Activated T-cell treated with anti-CD3 and anti-CD28 coated beads, Interleukin-2, amount 50 U/mL, for 24 hours (primary cell): ENCODE measurements at regions not wholly inside any gene's neighbourhood (a gene's known extent, or its start where the extent isn't known, plus 50 kb on each side); places are given as distances from the start of the nearest gene placed in this dataset.

Experiments used
- DNase-seq: peaks from one replicate; pipeline ENCODE4 v3.0.0-alpha.2; 2020
- H3K27ac Mint-ChIP-seq: 2 replicates; pipeline ENCODE4 v1.8.0; 2020; ENCODE audit warnings: mild to moderate bottlenecking, mixed read lengths
- H3K27me3 Mint-ChIP-seq: 2 replicates; pipeline ENCODE4 v1.8.0; 2020; ENCODE audit warnings: mixed read lengths
- H3K36me3 Mint-ChIP-seq: 2 replicates; pipeline ENCODE4 v1.8.0; 2020; ENCODE audit warnings: low read depth, mixed read lengths
- H3K4me1 Mint-ChIP-seq: 2 replicates; pipeline ENCODE4 v1.8.0; 2020; ENCODE audit warnings: low read depth, mixed read lengths
- H3K4me3 Mint-ChIP-seq: 2 replicates; pipeline ENCODE4 v1.8.0; 2020; ENCODE audit warnings: mild to moderate bottlenecking, moderate library complexity, mixed read lengths
- H3K9me3 Mint-ChIP-seq: 2 replicates; pipeline ENCODE4 v1.8.0; 2020; ENCODE audit warnings: mixed read lengths

DNA sequence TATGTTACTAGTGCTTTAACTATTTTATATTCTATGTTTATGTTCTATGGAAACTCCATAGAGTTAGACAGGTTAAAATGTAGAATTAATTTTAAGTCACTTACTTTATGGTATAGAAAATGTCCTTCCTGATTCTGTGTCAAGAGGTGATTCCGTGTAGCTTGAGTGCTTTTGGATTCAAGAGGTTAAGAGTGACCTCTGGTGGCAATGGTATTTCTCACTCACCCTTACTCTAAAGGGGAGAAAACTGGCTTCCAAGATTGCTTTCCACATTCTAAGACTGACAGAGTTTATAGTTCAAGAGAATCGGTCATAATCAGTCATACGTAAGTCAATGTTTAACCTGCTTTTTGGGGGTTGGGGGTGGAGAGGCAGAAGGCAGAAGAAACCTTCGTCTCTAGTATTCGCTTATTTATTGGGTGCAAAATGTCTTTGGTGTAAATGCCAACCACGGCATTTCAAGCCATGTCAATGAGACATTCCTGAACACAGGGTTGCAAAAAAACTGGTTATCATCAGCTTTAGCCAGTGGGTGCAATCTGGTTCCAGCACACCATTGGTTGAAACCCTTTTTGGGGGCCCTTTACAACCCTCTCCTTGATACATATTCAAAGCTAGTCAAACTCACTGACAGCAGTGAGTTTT is 92.0 kb upstream of the VGLL3 start:
- no peak overlapping the region for H3K27ac Mint-ChIP-seq
- peaks cover 2% of the 10 kb centered on the region for H3K4me1 Mint-ChIP-seq
- H3K4me3 Mint-ChIP-seq, result no peak overlapping the region
- no peaks in the 10 kb centered on the region for H3K27me3 Mint-ChIP-seq
- no peaks in the 10 kb centered on the region for H3K36me3 Mint-ChIP-seq
- no peak for DNase-seq
- H3K9me3 Mint-ChIP-seq, result no peaks in the 10 kb centered on the region

DNA sequence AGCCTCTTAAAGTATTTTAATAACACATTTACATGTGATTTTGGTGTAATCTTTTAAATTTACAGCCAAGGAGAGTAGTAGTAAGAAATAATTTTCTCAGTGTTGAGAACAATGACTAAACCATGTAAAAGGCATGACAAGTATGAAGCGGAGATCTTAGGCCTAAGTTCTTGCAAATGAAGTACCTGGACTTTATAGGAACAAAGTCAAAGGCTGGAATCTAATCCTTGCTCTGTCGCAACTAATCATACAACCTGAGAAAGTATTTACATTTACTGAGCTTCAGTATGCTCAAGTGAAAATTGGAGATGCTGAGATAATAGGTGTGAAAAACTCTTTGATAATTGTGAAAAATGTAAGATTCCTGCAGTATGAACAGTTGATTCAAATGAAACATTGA is 86.4 kb upstream of the VGLL3 start:
- no peak overlapping the region for H3K27ac Mint-ChIP-seq

DNA sequence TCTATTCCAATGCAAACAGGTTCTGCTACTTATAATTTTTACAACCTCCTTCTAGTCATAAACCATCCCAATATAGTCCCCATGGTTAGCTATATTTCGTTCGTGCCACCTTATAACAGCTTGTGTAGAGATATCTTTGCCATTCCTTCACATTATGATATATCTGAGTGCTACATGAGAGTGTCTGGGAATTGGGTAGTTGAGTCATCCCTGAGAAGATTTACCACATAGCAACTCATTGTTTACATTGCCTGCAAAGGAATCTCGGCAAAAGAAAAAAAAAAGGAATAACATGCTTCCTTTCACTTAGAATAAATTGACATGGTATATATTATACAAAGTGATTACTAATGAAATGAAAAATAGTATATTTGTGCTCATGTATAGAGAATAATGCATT is 86.0 kb upstream of the VGLL3 start:
- DNase-seq, result no peak
- no peak overlapping the region for H3K27ac Mint-ChIP-seq

More for the DNA sequence above, 86.4 kb upstream of the VGLL3 start:
- H3K27me3 Mint-ChIP-seq, result peaks cover 3% of the 10 kb centered on the region
- no peak for DNase-seq
- no peaks in the 10 kb centered on the region for H3K9me3 Mint-ChIP-seq
- H3K4me1 Mint-ChIP-seq, result no peaks in the 10 kb centered on the region
- no peaks in the 10 kb centered on the region for H3K36me3 Mint-ChIP-seq
- no peak overlapping the region for H3K4me3 Mint-ChIP-seq

DNA sequence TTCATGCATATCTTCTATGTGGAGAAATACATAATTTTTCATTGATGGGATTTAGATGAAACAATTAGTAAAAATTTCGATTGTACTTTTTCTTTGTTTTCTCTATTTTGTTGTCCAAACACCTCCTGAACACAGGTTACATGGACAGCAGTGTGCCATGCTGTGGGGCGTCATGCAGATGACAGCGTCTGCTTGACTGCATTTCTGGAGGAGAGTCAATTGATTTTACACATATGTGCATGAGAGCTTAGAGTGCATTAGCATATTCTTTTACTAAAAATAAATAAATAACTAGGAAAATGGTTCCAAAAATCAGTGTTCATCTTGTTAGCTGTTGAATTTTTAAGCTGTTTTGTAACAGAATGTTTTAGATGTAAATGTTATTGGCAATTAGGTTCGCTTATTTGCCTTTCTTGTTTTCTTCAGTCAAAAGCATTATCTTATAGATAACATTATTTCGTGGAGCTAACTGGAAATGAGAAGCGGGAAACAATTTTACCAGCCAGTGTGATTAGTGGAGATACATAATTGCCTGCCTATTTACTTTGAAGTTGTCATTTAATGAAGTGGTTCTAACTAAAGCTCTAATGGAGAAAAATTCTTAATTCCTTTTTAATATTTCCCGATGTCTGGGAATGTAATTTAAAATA is 82.7 kb upstream of the VGLL3 start:
- Mint-ChIP-seq H3K27me3 (peaks cover 3% of the 10 kb centered on the region), H3K4me1 (no peaks in the 10 kb centered on the region), H3K36me3 (no peaks in the 10 kb centered on the region), H3K4me3 (no peak overlapping the region), H3K9me3 (no peaks in the 10 kb centered on the region), H3K27ac (no peak overlapping the region)
- no peak for DNase-seq

More for the DNA sequence above, 86.0 kb upstream of the VGLL3 start:
- Mint-ChIP-seq H3K36me3 (no peaks in the 10 kb centered on the region), H3K27me3 (peaks cover 3% of the 10 kb centered on the region), H3K4me3 (no peak overlapping the region), H3K4me1 (no peaks in the 10 kb centered on the region), H3K9me3 (no peaks in the 10 kb centered on the region)

DNA sequence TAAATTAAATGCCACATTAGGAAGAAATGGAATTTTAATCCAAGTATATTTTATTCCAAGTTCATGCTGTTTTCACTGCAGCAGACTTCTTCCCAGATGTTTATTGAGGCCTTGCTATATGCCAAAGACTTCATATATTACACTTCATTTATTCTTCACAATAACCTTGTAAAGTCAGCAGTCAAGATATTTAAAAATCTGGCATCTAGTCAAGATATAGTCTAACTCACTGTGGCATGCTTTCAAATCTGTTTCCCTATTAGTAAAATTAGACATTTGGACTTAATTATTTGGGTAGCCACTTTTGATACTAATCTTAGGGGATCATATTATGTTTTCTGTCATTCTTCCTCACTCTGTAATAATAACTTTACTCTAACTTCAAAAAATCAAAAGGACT is 81.5 kb upstream of the VGLL3 start:
- H3K9me3 Mint-ChIP-seq, result no peaks in the 10 kb centered on the region
- no peaks in the 10 kb centered on the region for H3K36me3 Mint-ChIP-seq
- peaks cover 3% of the 10 kb centered on the region for H3K27me3 Mint-ChIP-seq
- no peak overlapping the region for H3K4me3 Mint-ChIP-seq
- H3K27ac Mint-ChIP-seq, result no peak overlapping the region
- H3K4me1 Mint-ChIP-seq, result no peaks in the 10 kb centered on the region
- DNase-seq, result no peak

DNA sequence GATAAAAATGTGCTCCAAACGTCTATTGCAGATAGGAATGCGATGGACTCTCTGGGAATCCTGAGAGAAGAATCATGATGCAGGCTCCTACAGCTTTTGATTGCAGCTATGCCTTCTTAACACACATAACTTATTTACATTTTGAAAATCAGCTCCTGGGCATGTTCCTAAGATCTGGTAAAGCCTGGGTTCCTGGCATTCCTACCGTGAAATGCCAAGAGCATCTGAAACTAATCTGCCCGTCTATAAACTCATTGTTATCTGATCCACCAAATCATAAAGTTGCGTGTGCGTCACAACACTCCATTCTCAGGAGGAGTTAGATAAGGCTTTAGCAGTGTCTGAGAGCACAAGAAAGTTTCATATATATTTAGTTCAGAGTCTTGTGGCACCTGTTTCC is 79.0 kb upstream of the VGLL3 start:
- H3K4me3 Mint-ChIP-seq, result no peak overlapping the region
- no peaks in the 10 kb centered on the region for H3K9me3 Mint-ChIP-seq
- no peaks in the 10 kb centered on the region for H3K36me3 Mint-ChIP-seq
- DNase-seq, result no peak
- H3K27me3 Mint-ChIP-seq, result peaks cover 3% of the 10 kb centered on the region
- no peaks in the 10 kb centered on the region for H3K4me1 Mint-ChIP-seq
- H3K27ac Mint-ChIP-seq, result no peak overlapping the region

DNA sequence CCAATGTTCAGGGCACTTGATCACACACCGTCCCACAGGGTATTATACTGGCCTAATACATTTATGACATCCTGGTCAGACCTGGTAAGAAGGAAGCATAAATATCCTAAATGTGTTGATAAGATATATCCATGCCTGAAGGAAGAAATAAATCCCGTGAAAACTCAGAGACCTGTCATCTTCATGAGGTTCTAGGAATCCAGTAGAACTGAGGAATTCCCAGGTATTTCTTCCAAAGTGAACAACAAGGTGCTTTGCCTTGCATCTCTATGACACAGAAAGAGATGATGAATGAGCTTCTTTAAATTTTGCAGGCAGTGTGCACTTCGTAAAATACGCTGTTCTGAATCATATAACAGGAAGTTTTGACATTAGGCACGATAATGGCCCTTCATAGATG is 78.1 kb upstream of the VGLL3 start:
- DNase-seq, result no peak
- H3K27ac Mint-ChIP-seq, result no peak overlapping the region
- no peaks in the 10 kb centered on the region for H3K9me3 Mint-ChIP-seq
- no peak overlapping the region for H3K4me3 Mint-ChIP-seq
- no peaks in the 10 kb centered on the region for H3K36me3 Mint-ChIP-seq
- no peaks in the 10 kb centered on the region for H3K4me1 Mint-ChIP-seq
- no peaks in the 10 kb centered on the region for H3K27me3 Mint-ChIP-seq

DNA sequence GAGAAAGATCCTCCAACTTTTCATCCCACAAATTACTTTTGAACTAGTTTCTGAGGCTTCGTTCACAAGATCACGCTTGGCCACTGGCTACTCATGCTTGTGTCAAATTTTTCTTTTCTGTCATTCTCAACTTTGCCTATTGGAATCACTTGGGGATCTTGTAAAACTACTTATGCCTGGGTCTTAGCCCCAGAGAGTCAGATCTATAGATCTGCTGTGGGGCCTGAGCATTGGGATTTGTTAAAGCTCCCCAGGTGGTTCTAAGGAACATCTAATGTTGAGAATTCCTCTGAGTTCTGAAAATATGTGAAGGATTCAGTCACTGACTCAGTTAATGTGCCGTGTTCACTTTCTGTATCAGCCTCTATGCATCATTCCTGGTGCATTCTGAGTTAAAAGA is 71.7 kb upstream of the VGLL3 start:
- H3K27ac Mint-ChIP-seq, result no peak overlapping the region
- H3K36me3 Mint-ChIP-seq, result no peaks in the 10 kb centered on the region
- H3K9me3 Mint-ChIP-seq, result no peaks in the 10 kb centered on the region
- H3K4me1 Mint-ChIP-seq, result no peaks in the 10 kb centered on the region
- no peak overlapping the region for H3K4me3 Mint-ChIP-seq
- no peak for DNase-seq
- peaks cover 2% of the 10 kb centered on the region for H3K27me3 Mint-ChIP-seq

DNA sequence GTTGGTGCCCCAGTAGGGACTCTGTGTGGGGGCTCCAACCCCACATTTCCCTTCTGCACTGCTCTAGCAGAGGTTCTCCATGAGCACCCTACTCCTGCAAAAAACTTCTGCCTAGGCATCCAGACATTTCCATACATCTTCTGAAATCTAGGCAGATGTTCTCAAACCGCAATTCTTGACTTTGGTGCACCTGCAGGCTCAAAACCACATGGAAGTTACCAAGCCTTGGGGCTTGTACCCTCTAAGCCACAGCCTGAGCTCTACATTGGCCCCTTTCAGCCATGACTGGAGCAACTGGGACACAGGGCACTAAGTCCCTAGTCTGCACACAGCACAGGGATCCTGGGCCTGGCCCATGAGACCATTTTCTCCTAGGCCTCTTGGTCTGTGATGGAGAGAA is 66.5 kb upstream of the VGLL3 start:
- H3K4me1 Mint-ChIP-seq, result no peaks in the 10 kb centered on the region
- H3K27me3 Mint-ChIP-seq, result no peaks in the 10 kb centered on the region
- no peak overlapping the region for H3K27ac Mint-ChIP-seq
- H3K4me3 Mint-ChIP-seq, result no peak overlapping the region
- H3K36me3 Mint-ChIP-seq, result no peaks in the 10 kb centered on the region
- no peak for DNase-seq
- peaks cover 2% of the 10 kb centered on the region for H3K9me3 Mint-ChIP-seq

DNA sequence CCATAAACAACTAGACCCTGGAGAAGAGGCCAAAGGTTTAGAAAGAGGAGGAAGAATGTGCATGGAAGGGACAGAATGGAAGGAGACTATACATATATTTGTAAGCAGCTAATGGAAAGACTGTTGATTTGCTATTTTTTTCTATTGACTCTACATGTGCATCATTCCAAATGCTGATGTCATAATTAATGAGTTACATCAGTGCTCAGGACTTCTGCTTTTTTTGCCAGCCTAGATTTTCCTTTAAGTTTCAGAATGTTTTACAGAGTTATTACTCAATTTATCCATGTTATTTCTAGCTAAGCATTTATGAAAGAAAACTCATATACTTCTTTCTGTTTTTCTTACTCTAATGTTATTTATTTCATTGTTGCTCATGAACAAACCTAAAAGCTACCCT is 62.6 kb upstream of the VGLL3 start:
- Mint-ChIP-seq H3K27me3 (no peaks in the 10 kb centered on the region), H3K27ac (no peak overlapping the region), H3K4me1 (no peaks in the 10 kb centered on the region), H3K36me3 (no peaks in the 10 kb centered on the region), H3K9me3 (peaks cover 2% of the 10 kb centered on the region), H3K4me3 (no peak overlapping the region)
- no peak for DNase-seq

DNA sequence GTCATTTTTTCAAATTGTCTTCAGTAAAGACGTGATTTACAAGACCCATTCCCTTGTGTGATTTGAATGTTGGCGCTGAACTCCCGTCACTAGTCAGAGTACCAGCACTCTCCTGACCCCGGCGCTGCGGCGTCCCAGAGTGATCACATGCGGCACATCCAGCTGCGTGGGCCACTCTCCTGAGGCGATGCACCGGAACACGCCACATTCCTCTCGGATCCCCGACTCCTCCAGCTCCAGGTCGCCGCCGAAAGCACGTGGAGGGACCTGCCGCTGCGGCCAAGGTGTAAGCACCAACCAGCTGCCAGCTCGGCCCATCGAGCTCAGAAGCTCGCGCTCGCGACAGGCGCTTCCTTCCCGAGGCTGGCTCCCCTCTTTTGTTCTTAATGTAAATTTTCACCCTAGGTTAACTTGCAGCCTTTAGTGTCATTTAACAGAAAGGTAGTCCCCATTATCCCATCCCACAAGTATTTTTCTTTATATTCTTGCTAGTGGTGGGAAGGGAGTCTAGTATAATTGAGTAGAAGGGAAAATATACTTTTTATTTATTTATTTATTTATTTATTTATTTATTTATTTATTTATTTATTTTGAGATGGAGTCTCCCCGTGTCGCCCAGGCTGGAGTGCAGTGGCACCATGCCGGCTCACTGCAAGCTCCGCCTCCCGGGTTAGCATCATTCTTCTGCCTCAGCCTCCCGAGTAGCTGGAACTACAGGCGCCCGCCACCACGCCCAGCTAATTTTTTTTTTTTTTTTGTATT is 61.7 kb upstream of the VGLL3 start:
- Mint-ChIP-seq H3K27me3 (no peaks in the 10 kb centered on the region), H3K9me3 (peaks cover 2% of the 10 kb centered on the region), H3K4me1 (no peaks in the 10 kb centered on the region), H3K27ac (no peak overlapping the region), H3K4me3 (no peak overlapping the region), H3K36me3 (no peaks in the 10 kb centered on the region)
- DNase-seq, result no peak

DNA sequence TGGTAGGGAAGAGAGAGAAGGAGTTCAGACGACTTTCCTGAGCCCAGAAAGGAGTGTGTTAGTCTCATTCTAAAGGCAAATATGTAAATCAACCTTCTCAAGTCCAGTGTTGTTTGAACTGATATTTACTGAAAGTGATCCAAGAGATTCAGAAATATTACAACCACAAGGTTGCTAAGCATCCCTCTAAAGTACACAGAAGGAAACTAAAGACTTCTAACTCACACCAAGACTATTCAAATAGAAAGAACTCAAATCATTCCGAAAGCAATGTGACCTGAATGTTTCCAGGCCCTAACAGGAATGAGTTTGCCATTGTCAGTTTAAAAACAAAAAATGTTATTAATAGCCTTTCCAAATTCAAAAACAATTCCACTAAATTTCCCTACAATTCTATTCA is 56.9 kb upstream of the VGLL3 start:
- no peak for DNase-seq
- Mint-ChIP-seq H3K27me3 (no peaks in the 10 kb centered on the region), H3K4me1 (no peaks in the 10 kb centered on the region), H3K4me3 (no peak overlapping the region), H3K9me3 (no peaks in the 10 kb centered on the region), H3K27ac (no peak overlapping the region), H3K36me3 (no peaks in the 10 kb centered on the region)

DNA sequence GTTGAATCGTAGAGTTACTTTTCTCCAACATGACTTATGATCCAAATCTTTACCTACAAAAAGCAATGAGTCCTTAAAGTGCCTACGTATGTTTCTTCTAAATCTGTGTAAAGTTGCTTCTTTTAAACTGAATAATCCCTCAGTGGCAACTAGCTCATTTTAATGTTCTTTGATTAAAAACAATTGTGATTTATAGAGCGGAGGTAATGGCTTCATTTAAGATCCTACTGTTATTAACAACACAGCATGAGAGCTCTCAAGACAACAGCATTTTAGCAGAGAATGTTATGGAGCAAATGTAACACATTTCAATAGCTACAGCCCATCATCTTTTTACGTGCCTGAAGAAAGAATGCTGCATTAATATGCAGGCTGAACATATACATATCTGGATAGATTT is 55.3 kb upstream of the VGLL3 start:
- Mint-ChIP-seq H3K4me3 (no peak overlapping the region), H3K4me1 (no peaks in the 10 kb centered on the region), H3K27ac (no peak overlapping the region), H3K27me3 (no peaks in the 10 kb centered on the region), H3K36me3 (no peaks in the 10 kb centered on the region), H3K9me3 (no peaks in the 10 kb centered on the region)
- DNase-seq, result no peak

DNA sequence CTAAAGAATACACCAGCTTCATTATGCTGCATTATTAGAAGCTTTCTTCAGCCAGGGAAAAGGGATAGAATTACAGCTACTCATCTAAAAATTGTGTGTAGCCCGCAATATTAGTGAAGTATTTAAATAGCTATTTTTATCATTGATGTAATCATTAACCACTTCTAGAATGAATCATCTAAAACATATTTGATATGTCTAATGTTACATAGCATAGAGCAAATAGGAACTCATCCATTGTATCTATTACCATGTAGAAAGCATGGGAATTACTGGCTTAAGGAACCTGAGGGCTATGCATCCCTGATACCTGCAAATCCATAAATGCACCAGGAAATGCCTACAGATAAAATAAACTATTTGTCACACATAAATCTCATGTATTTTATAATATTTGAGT is 54.5 kb upstream of the VGLL3 start:
- H3K9me3 Mint-ChIP-seq, result no peaks in the 10 kb centered on the region
- no peaks in the 10 kb centered on the region for H3K36me3 Mint-ChIP-seq
- no peak overlapping the region for H3K4me3 Mint-ChIP-seq
- no peaks in the 10 kb centered on the region for H3K4me1 Mint-ChIP-seq
- no peak for DNase-seq
- no peaks in the 10 kb centered on the region for H3K27me3 Mint-ChIP-seq
- no peak overlapping the region for H3K27ac Mint-ChIP-seq

DNA sequence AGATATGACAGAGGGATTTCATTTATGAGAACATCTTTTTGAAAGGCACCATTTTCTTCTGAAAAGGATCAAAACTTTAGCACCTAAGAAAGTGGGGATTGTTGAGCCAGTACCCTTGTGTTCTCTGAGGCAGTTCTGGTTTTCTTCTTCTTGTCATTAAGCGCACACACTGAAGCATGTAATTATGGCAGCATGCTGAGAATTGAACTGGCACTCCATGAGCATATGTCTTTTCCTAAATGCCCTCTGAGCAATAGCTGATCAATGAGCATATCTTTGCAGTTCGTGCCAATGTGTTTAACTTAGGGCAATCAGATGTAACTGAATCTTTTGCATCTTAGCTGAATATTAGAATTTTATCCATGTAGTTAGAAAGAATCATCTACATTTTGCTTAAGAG is 53.9 kb upstream of the VGLL3 start:
- Mint-ChIP-seq H3K4me3 (no peak overlapping the region), H3K27ac (no peak overlapping the region), H3K27me3 (no peaks in the 10 kb centered on the region), H3K36me3 (no peaks in the 10 kb centered on the region), H3K4me1 (no peaks in the 10 kb centered on the region), H3K9me3 (no peaks in the 10 kb centered on the region)
- no peak for DNase-seq
